GM10266 (cell line): ENCODE measurements at regions not wholly inside any gene's neighbourhood (a gene's known extent, or its start where the extent isn't known, plus 50 kb on each side); places are given as distances from the start of the nearest gene placed in this dataset.

ENCODE experiments used
- DNase-seq: peaks from one replicate; pipeline ENCODE4 v3.0.0; 2012; ENCODE audit errors: extremely low spot score
- TF ChIP-seq, protein P1 (sequence below): IDR thresholded peaks from 2 replicates; pipeline ENCODE4 v1.5.1; 2012; ENCODE audit warnings: mild to moderate bottlenecking, low read depth; ENCODE audit not compliant: control insufficient read depth, insufficient read depth; ENCODE audit errors: missing control alignments

DNA sequence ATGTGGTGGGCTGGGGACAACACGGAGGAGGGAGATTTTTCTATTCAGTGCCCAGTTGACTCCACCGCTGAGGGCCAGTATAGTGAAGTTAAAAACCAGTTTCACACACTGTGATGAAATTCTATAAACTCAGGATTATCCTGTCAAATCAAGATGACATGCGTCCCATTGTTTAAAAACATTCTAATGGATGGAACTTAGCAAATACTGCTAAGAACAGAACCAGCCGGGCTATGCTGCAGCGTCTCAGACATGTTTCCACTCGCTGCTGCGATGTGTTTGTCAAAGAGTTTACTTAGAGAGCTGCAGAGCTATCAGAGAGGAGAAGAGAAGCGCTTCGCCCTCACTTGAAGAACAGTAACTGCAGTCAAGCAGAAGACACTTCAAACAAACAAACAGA lies 212.6 kb upstream of the FOXQ1 start:
- TF ChIP-seq, protein P1, sequence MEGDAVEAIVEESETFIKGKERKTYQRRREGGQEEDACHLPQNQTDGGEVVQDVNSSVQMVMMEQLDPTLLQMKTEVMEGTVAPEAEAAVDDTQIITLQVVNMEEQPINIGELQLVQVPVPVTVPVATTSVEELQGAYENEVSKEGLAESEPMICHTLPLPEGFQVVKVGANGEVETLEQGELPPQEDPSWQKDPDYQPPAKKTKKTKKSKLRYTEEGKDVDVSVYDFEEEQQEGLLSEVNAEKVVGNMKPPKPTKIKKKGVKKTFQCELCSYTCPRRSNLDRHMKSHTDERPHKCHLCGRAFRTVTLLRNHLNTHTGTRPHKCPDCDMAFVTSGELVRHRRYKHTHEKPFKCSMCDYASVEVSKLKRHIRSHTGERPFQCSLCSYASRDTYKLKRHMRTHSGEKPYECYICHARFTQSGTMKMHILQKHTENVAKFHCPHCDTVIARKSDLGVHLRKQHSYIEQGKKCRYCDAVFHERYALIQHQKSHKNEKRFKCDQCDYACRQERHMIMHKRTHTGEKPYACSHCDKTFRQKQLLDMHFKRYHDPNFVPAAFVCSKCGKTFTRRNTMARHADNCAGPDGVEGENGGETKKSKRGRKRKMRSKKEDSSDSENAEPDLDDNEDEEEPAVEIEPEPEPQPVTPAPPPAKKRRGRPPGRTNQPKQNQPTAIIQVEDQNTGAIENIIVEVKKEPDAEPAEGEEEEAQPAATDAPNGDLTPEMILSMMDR, result no peak
- no peak for DNase-seq

DNA sequence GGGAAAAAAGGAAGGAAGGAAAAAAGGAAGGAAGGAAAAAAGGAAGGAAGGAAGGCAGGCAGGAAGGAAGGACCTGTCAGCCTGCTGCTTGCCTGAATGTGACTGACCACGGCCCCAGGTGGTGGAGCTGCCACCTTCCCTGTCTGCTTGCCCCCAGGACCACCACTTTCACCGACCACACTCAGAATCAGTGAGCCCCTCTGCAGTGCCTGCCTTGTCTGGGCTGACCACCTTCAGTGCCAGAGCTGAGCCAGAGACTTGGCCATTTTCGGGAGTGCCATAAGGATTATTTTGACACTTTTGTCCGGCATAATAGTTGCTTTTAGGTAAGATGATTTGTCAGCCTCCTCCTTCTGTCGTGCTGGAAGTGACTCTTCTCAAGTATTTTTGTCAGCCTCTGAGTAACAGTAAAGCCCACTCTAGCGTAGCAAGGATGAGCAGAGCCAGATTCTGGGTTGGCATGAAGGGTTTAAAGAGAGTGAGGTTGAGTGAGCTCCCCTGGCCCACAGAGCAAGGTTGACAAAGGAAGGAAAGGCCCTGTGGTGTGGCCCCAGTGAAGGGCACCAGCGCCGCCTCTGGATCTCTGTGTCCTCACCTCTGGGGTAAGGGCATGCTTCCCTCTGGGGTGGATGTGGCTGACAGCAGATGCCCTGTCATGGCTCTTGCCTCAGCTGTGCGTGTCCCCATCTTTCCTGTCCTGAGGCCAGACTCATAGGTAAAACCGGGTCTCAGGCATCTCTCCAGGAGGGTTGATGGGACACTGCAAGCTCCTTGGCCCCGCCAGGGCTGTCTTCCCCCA lies 214.7 kb upstream of the FOXQ1 start:
- DNase-seq, result no peak
- TF ChIP-seq, protein P1, result no peak

DNA sequence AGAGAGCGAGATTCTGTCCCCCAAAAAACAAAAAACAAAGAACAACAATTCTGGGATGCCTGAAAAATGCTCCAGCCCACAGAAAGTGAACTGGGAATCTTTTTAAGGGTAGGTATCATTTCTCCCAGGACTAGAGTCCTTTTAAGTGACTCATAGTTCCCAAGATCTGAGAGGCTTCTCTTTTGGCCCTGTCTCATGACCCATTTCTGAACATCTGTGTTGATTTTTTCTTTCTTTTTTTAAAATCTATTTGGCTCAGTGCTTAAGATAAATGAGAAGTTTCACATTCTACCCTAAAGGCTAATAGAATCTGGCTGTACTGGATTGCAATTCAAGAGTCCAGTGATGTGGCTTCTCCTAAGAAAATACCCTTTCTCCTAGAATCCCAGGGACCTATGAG lies 217.6 kb upstream of the FOXQ1 start:
- no peak for DNase-seq
- TF ChIP-seq, protein P1, result no peak

DNA sequence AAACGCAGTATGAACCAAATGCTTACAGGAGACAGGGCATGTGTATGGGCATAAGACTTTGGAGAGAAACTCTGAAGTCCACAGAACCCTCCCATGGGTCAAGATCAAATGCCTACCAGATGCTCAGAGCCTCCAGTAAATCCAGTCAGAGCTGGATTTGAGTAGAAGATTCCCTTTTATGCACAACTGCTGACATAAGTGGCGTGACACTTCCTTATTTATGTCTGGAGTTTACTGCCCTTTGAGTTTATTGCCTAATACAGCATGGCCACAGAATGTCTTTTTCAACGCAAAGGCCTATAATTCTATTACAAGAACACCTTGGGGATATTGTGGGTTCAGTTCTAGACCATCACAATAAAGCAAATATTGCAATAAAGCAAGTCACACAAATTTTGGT lies 220.0 kb upstream of the FOXQ1 start:
- DNase-seq, result no peak
- TF ChIP-seq, protein P1, result no peak

DNA sequence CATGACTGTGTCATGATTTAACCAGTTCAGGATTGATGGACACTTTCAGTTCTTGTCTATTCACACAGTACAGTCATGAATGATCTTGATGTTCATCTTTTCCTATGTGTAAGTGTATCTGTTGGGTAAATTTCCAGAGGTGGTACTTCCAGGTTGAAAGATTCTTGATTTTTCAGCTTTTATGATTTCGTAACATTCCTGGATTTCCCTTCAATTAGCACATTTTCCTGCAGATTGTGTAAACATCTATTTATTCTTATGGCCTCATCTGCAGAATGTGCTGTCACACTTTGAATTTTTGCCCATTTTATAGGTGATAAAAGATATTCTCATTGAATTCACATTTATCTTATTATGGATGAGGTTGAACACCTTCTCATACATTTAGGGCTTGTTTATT lies 222.0 kb upstream of the FOXQ1 start:
- DNase-seq, result no peak
- TF ChIP-seq, protein P1, result no peak

DNA sequence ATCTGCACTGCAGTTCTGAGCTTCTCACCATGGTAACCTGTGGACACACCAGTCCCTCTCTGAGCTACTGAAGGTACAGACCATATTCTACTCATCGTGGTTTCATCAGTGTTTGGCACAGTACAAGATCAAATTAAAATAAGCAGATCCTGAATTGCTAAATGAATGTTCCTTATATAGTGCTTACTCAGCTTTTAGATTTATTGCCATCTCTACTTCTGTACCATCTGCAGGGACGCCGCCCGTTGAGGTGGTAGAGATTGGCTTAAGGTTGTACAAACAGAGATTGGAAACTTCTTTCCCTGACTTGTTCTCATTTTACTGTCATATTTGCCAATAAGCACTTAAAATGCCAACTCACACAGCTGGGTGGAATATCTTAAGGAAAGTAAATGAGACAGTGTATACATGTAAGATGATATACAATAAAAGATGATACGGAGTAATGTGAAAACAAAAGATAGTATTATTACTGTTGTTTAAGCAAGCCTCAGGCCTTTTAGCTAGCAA lies 223.4 kb upstream of the FOXQ1 start:
- TF ChIP-seq, protein P1, result no peak
- DNase-seq, result no peak

DNA sequence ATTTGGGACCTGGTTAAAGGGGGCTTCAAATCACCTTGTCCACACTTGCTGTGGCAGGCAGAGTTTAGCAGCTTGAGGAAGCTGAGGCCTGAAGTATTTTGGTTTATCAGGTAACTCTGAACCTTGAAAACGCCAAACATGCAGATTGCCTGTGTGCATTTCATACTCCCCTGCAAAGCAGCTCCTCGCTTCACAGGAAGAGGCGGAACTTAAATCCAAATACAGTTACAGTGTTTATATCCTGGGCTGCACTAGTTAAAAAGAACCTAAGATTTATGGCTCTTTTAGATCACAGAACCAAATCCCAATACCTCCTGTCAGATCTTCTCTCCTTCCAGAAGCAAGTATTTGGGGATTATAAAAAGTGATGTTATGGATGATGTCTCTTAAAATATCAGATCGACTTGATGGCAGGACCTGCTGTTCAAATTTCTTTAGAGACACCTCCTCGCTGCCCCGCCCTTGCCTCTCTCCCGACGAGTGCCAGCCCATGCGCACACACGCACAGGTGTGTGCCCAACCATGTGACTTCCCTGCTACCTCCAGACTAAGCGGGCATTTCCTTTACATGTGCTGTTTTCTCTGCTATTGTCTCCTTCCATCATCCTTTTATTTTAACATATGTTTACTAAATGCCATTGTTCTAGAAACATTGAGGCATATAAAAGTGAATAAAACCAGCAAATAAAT lies 224.6 kb upstream of the FOXQ1 start:
- DNase-seq, result no peak
- TF ChIP-seq, protein P1, result no peak
